Hippocampal formation (tissue), 2 donors: ENCODE measurements at regions not wholly inside any gene's neighbourhood (a gene's known extent, or its start where the extent isn't known, plus 50 kb on each side); places are given as distances from the start of the nearest gene placed in this dataset.

Source experiments
- DNase-seq, 2 donors: peaks; one replicate each; lab custom pipeline; 2025; lab: John Stamatoyannopoulos, UW

- no peak for DNase-seq
These were observed 68.1 kb upstream of the SFMBT2 start for GRCh38 chr10:7478727-7479457.

GRCh38 chr10:7477538-7478334 lies 66.9 kb upstream of the SFMBT2 start:
- no peak for DNase-seq

- DNase-seq: peak in 1 of 2 donors; percentile 48
These were observed 65.1 kb upstream of the SFMBT2 start for GRCh38 chr10:7475939-7476338.

- peak; percentile 48 to 58 for DNase-seq
These were observed 64.4 kb upstream of the SFMBT2 start for GRCh38 chr10:7475046-7475911.

- DNase-seq: no peak
These were observed 63.6 kb upstream of the SFMBT2 start for GRCh38 chr10:7474388-7474787.

- DNase-seq: no peak
These were observed 62.6 kb upstream of the SFMBT2 start for GRCh38 chr10:7473474-7473873.

GRCh38 chr10:7471720-7472367 lies 61.0 kb upstream of the SFMBT2 start:
- DNase-seq: peak in 1 of 2 donors; percentile 48

GRCh38 chr10:7470371-7470770 lies 59.5 kb upstream of the SFMBT2 start:
- DNase-seq: no peak

GRCh38 chr10:7467031-7467667 lies 56.3 kb upstream of the SFMBT2 start:
- DNase-seq: no peak

- DNase-seq: no peak
These were observed 53.9 kb upstream of the SFMBT2 start for GRCh38 chr10:7464691-7465090.
